Liver (tissue), 8 donors: ENCODE measurements at regions not wholly inside any gene's neighbourhood (a gene's known extent, or its start where the extent isn't known, plus 50 kb on each side); places are given as distances from the start of the nearest gene placed in this dataset.

ENCODE experiments used
- DNase-seq: peaks from one replicate; pipeline ENCODE4 v3.0.0-alpha.2; 2017; ENCODE audit warnings: low spot score
- H3K27ac ChIP-seq, 2 donors: one replicate each; pipeline ENCODE4 v1.7.0; 2013; ENCODE audit warnings: inconsistent platforms in 2 of 2, low read length in 2 of 2, control low read depth in 1 of 2, low read depth in 1 of 2, mild to moderate bottlenecking in 1 of 2
- H3K27me3 ChIP-seq, 4 donors: one replicate each; pipeline versions ENCODE4 v1.6.1 to v1.7.0; 2013; ENCODE audit warnings: low read length in 3 of 4, inconsistent platforms in 1 of 4, mild to moderate bottlenecking in 1 of 4, moderate library complexity in 1 of 4; ENCODE audit not compliant: control insufficient read depth in 4 of 4, insufficient read depth in 4 of 4
- H3K36me3 ChIP-seq, 4 donors: one replicate each; pipeline versions ENCODE4 v1.6.1 to v1.7.0; 2013; ENCODE audit warnings: low read length in 3 of 4, mild to moderate bottlenecking in 3 of 4, low read depth in 1 of 4, moderate library complexity in 1 of 4; ENCODE audit not compliant: control insufficient read depth in 4 of 4, insufficient read depth in 3 of 4
- H3K4me1 ChIP-seq, 4 donors: one replicate each; pipeline versions ENCODE4 v1.6.1 to v1.7.0; 2013; ENCODE audit warnings: low read length in 3 of 4, mild to moderate bottlenecking in 3 of 4, moderate library complexity in 1 of 4; ENCODE audit not compliant: control insufficient read depth in 4 of 4, insufficient read depth in 4 of 4
- H3K4me3 ChIP-seq, 3 donors: one replicate each; pipeline versions ENCODE4 v1.6.1 to v1.7.0; 2013; ENCODE audit warnings: low read length in 3 of 3, control low read depth in 1 of 3, low read depth in 1 of 3, mild to moderate bottlenecking in 1 of 3
- H3K9ac ChIP-seq, 2 donors: one replicate each; pipeline ENCODE4 v1.7.0; 2013; ENCODE audit warnings: low read length in 2 of 2, mild to moderate bottlenecking in 2 of 2, moderate library complexity in 2 of 2, control low read depth in 1 of 2, low read depth in 1 of 2
- H3K9me3 ChIP-seq, 4 donors: one replicate each; pipeline versions ENCODE4 v1.6.1 to v1.7.0; 2013; ENCODE audit warnings: low read length in 3 of 4; ENCODE audit not compliant: control insufficient read depth in 4 of 4
- EGR1 ChIP-seq, 2 donors: IDR thresholded peaks; 2 replicates each; pipeline ENCODE4 v1.6.1; 2016 to 2018; ENCODE audit warnings: antibody characterized with exemption in 2 of 2, low read depth in 2 of 2
- FOXA1 ChIP-seq: IDR thresholded peaks from 2 replicates; pipeline ENCODE4 v1.6.1; 2016; ENCODE audit warnings: antibody characterized with exemption
- FOXA2 ChIP-seq: IDR thresholded peaks from 2 replicates; pipeline ENCODE4 v1.6.1; 2016; ENCODE audit warnings: antibody characterized with exemption
- GABPA ChIP-seq, 2 donors: IDR thresholded peaks in 1 of 2; conservative IDR thresholded peaks in 1 of 2; 2 replicates each; pipeline ENCODE4 v1.6.1; 2016; ENCODE audit warnings: antibody characterized with exemption in 2 of 2, mild to moderate bottlenecking in 1 of 2, moderate library complexity in 1 of 2
- HNF4A ChIP-seq, 2 donors: conservative IDR thresholded peaks; 2 replicates each; pipeline ENCODE4 v1.6.1; 2016; ENCODE audit warnings: antibody characterized with exemption in 2 of 2, mild to moderate bottlenecking in 2 of 2
- HNF4G ChIP-seq: IDR thresholded peaks from 2 replicates; pipeline ENCODE4 v1.6.1; 2016; ENCODE audit warnings: antibody characterized with exemption
- JUND ChIP-seq, 2 donors: IDR thresholded peaks; 2 replicates each; pipeline ENCODE4 v1.6.1; 2016; ENCODE audit warnings: antibody characterized with exemption in 2 of 2
- NR2F2 ChIP-seq: IDR thresholded peaks from 2 replicates; pipeline ENCODE4 v1.6.1; 2016; ENCODE audit warnings: antibody characterized with exemption
- RAD21 ChIP-seq, 2 donors: IDR thresholded peaks; 2 replicates each; pipeline ENCODE4 v1.6.1; 2016; ENCODE audit warnings: antibody characterized with exemption in 2 of 2, mild to moderate bottlenecking in 2 of 2
- RXRA ChIP-seq, 2 donors: IDR thresholded peaks; 2 replicates each; pipeline ENCODE4 v1.6.1; 2017 to 2018; ENCODE audit warnings: antibody characterized with exemption in 2 of 2, mild to moderate bottlenecking in 1 of 2
- SP1 ChIP-seq: IDR thresholded peaks from 2 replicates; pipeline ENCODE4 v1.6.1; 2018; ENCODE audit warnings: antibody characterized with exemption, mild to moderate bottlenecking
- TAF1 ChIP-seq: conservative IDR thresholded peaks from 2 replicates; pipeline ENCODE4 v1.6.1; 2016; ENCODE audit warnings: antibody characterized with exemption, mild to moderate bottlenecking
- YY1 ChIP-seq: IDR thresholded peaks from 2 replicates; pipeline ENCODE4 v1.6.1; 2016; ENCODE audit warnings: antibody characterized with exemption, mild to moderate bottlenecking
- WGBS: extraction: QIAGEN DNeasy Blood & Tissue Kit; methylation state at CpG from one replicate; pipeline ENCODE4 v1.1.7; 2013; 5-methylcytosine and 5-hydroxymethylcytosine counted together
- TF ChIP-seq, protein P1 (sequence below): IDR thresholded peaks from 2 replicates; pipeline ENCODE4 v1.6.1; 2016; ENCODE audit warnings: antibody characterized with exemption
- TF ChIP-seq, protein P2 (sequence below): fragments of 150-350 bp; IDR thresholded peaks from 2 replicates; pipeline ENCODE4 v1.5.1; 2017; ENCODE audit warnings: improper control_type of control experiment, low read depth, low read length; ENCODE audit not compliant: missing input control
- TF ChIP-seq, protein P3 (sequence below): IDR thresholded peaks from 2 replicates; pipeline ENCODE4 v1.6.1; 2016; ENCODE audit warnings: antibody characterized with exemption
- TF ChIP-seq, protein P4 (sequence below): IDR thresholded peaks from 2 replicates; pipeline ENCODE4 v1.6.1; 2016; ENCODE audit warnings: antibody characterized with exemption
- TF ChIP-seq, protein P5 (sequence below): IDR thresholded peaks from 2 replicates; pipeline ENCODE4 v1.6.1; 2016; ENCODE audit warnings: antibody characterized with exemption, mild to moderate bottlenecking
- donor health status: healthy.
- donor health status: healthy.
- donor health status: healthy.
- donor health status: healthy.
- donor health status: healthy.

DNA sequence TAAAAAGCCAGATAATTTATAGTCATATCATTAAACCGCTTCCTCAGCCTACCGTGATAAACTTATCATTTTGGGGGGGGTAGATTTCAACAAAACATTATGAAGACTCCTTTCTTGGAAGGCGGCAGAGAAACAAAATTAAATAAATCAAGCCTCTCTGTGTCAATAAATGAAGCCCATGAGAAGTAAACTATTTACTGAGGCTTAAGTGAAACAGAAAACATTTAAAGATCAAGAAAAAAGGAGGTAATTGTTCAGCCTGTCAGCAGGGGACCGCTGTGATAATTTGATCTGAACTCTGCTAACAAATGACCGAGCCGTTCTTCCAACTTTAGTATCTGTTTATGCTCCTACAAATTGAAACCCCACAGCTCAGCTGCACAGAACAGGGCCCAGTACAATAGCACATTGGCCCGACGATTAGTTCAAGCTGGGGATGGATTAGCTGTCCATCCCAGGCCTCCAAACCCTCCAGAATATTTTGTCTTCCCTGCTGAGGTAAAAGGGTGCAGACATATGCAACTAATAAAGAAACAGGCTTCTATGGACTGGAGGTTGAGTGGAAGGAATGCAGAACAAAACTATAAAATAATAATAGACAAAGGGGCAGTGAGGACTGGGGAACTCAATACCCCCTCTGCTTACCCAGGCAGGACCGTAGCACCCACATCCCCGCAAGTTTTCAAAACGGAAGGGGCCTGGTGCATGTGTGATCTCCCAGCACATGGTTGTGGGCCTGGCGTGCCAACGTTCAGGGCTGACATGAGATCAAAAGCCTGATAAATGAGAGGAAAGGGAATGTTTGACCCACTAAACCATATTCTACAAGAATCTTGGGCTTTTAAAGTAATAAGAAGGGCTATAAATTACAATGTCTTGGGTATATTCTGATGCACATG is 298.1 kb upstream of the IRX5 start (continued):
- no peak for TF ChIP-seq HNF4G
- TF ChIP-seq, protein P1, sequence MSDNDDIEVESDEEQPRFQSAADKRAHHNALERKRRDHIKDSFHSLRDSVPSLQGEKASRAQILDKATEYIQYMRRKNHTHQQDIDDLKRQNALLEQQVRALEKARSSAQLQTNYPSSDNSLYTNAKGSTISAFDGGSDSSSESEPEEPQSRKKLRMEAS, result no peak
- no peak for TF ChIP-seq FOXA1

DNA sequence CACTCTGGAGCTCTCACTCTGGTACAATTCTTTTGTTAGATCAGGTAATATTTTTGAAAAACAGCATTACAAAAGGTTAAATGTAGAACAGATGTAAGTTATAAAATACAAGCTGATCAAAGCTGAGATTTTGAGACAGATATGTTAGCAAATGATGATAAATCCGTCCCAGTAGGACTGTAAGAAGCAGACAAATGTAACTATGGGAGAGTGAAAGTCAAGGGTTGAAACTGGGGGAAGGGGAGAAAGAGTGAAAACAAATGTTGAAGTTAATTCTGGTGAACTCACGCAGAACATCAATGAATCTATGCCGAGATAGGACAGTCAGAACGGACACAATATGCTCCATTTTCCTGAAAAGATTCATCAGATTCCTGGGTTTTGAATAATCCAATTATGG is 298.9 kb upstream of the IRX5 start:
- Histone ChIP-seq H3K4me3 (no peak overlapping the region), H3K27ac (no peak overlapping the region), H3K36me3 (no peaks in the 10 kb centered on the region), H3K9me3 (no peaks in the 10 kb centered on the region), H3K27me3 (no peaks in the 10 kb centered on the region), H3K4me1 (peaks cover 2 to 7% (median 5%) of the 10 kb centered on the region in 4 donors), H3K9ac (no peak overlapping the region)
- TF ChIP-seq GABPA (IDR thresholded peaks at IDR 0.05 in 1 of 2, conservative IDR thresholded peaks at IDR 0.05 in 1 of 2), result no peak
- TF ChIP-seq, protein P2, sequence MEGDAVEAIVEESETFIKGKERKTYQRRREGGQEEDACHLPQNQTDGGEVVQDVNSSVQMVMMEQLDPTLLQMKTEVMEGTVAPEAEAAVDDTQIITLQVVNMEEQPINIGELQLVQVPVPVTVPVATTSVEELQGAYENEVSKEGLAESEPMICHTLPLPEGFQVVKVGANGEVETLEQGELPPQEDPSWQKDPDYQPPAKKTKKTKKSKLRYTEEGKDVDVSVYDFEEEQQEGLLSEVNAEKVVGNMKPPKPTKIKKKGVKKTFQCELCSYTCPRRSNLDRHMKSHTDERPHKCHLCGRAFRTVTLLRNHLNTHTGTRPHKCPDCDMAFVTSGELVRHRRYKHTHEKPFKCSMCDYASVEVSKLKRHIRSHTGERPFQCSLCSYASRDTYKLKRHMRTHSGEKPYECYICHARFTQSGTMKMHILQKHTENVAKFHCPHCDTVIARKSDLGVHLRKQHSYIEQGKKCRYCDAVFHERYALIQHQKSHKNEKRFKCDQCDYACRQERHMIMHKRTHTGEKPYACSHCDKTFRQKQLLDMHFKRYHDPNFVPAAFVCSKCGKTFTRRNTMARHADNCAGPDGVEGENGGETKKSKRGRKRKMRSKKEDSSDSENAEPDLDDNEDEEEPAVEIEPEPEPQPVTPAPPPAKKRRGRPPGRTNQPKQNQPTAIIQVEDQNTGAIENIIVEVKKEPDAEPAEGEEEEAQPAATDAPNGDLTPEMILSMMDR, result no peak
- no peak for TF ChIP-seq TAF1
- TF ChIP-seq, protein P3, sequence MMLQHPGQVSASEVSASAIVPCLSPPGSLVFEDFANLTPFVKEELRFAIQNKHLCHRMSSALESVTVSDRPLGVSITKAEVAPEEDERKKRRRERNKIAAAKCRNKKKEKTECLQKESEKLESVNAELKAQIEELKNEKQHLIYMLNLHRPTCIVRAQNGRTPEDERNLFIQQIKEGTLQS, result no peak
- TF ChIP-seq, protein P4, sequence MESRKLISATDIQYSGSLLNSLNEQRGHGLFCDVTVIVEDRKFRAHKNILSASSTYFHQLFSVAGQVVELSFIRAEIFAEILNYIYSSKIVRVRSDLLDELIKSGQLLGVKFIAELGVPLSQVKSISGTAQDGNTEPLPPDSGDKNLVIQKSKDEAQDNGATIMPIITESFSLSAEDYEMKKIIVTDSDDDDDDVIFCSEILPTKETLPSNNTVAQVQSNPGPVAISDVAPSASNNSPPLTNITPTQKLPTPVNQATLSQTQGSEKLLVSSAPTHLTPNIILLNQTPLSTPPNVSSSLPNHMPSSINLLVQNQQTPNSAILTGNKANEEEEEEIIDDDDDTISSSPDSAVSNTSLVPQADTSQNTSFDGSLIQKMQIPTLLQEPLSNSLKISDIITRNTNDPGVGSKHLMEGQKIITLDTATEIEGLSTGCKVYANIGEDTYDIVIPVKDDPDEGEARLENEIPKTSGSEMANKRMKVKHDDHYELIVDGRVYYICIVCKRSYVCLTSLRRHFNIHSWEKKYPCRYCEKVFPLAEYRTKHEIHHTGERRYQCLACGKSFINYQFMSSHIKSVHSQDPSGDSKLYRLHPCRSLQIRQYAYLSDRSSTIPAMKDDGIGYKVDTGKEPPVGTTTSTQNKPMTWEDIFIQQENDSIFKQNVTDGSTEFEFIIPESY, result no peak
- no peak for TF ChIP-seq EGR1 (IDR thresholded peaks at IDR 0.05; ENCODE audit: low read depth in 2 of 2)
- TF ChIP-seq, protein P1, result no peak
- no peak for TF ChIP-seq FOXA2
- no peak for TF ChIP-seq JUND (IDR thresholded peaks at IDR 0.05)
- TF ChIP-seq FOXA1, result no peak
- no peak for TF ChIP-seq HNF4G
- TF ChIP-seq, protein P5, sequence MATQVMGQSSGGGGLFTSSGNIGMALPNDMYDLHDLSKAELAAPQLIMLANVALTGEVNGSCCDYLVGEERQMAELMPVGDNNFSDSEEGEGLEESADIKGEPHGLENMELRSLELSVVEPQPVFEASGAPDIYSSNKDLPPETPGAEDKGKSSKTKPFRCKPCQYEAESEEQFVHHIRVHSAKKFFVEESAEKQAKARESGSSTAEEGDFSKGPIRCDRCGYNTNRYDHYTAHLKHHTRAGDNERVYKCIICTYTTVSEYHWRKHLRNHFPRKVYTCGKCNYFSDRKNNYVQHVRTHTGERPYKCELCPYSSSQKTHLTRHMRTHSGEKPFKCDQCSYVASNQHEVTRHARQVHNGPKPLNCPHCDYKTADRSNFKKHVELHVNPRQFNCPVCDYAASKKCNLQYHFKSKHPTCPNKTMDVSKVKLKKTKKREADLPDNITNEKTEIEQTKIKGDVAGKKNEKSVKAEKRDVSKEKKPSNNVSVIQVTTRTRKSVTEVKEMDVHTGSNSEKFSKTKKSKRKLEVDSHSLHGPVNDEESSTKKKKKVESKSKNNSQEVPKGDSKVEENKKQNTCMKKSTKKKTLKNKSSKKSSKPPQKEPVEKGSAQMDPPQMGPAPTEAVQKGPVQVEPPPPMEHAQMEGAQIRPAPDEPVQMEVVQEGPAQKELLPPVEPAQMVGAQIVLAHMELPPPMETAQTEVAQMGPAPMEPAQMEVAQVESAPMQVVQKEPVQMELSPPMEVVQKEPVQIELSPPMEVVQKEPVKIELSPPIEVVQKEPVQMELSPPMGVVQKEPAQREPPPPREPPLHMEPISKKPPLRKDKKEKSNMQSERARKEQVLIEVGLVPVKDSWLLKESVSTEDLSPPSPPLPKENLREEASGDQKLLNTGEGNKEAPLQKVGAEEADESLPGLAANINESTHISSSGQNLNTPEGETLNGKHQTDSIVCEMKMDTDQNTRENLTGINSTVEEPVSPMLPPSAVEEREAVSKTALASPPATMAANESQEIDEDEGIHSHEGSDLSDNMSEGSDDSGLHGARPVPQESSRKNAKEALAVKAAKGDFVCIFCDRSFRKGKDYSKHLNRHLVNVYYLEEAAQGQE, result no peak
- no peak for TF ChIP-seq HNF4A (conservative IDR thresholded peaks at IDR 0.05)
- no peak for TF ChIP-seq RXRA (IDR thresholded peaks at IDR 0.05)
- no peak for TF ChIP-seq RAD21 (IDR thresholded peaks at IDR 0.05)
- TF ChIP-seq SP1, result no peak
- TF ChIP-seq NR2F2, result no peak
- no peak for TF ChIP-seq YY1
- WGBS, result 84% methylated on average over 4 of the region's 4 CpGs
- DNase-seq, result no peak
